Pancreas (tissue), 10 donors: ENCODE measurements at regions not wholly inside any gene's neighbourhood (a gene's known extent, or its start where the extent isn't known, plus 50 kb on each side); places are given as distances from the start of the nearest gene placed in this dataset.
A peak's percentile ranks its signal among the peaks of the same experiment; 100 is the strongest.

Experiments used
- ATAC-seq, 4 donors: fragments of 200-7000 bp; cut with Tn5 transposase; one replicate each; pipeline versions ENCODE4 v1.8.0 to v1.9.1; 2020; ENCODE audit warnings: mild to moderate bottlenecking in 4 of 4, moderate library complexity in 4 of 4
- DNase-seq, 6 donors: peaks; one replicate each; pipeline ENCODE4 v3.0.0-alpha.2; 2020
- FAIRE-seq: peaks from 2 replicates; lab custom pipeline; 2012; peaks lifted over from hg19 to GRCh38; lab: Jason Lieb, UNC
- H3K27ac ChIP-seq, 4 donors: fragments of 200-600 bp; sonication (generic); 1 replicate in 3 of 4; 2 replicates in 1 of 4; pipeline versions ENCODE4 v1.5.0 to v1.8.0; 2020
- H3K27me3 ChIP-seq, 4 donors: fragments of 200-600 bp; one replicate each; pipeline ENCODE4 v1.8.0; 2021
- H3K36me3 ChIP-seq, 3 donors: fragments of 200-600 bp; sonication (generic) in 1 of 3; one replicate each; pipeline versions ENCODE4 v1.5.0 to v1.8.0; 2020 to 2021
- H3K4me1 ChIP-seq, 3 donors: fragments of 200-600 bp; one replicate each; pipeline ENCODE4 v1.8.0; 2021
- H3K4me3 ChIP-seq, 4 donors: fragments of 200-600 bp; sonication (generic) in 2 of 4; one replicate each; pipeline versions ENCODE4 v1.5.0 to v1.8.0; 2020 to 2021
- H3K9me3 ChIP-seq, 4 donors: fragments of 200-600 bp; one replicate each; pipeline ENCODE4 v1.8.0; 2021
- WGBS, 2 donors: extraction: QIAGEN DNeasy Blood & Tissue Kit; methylation state at CpG; one replicate each; pipeline ENCODE4 v1.1.7; 2013; 5-methylcytosine and 5-hydroxymethylcytosine counted together
- intact Hi-C, 3 donors: fragments of 100-400 bp; cut with DNase I; formaldehyde crosslinking; loops; one replicate each; pipeline versions ENCODE4 v1.11.1 to v1.14.2; 2022
- TF ChIP-seq, protein P1 (sequence below), 4 donors: fragments of 200-600 bp; sonication (generic) in 3 of 4; IDR thresholded peaks; one replicate each; pipeline versions ENCODE4 v1.5.0 to v1.8.0; 2021; ENCODE audit warnings: antibody characterized with exemption in 4 of 4
- donor health status: healthy with polysubstance abuse.
- donor health status: DM: no; HTN: no; CAD: no; lungs with moderate emphysema.
- donor health status: DM: no; HTN: no; CAD: no.
- donor health status: control.
- donor health status: control.
- donor health status: Bipolar disorder and iron deficiency.
- donor health status: DM: yes; HTN: yes; CAD: no.
- donor health status: DM: no; HTN: no; CAD: no.
- donor health status: DM: no; HTN: no; CAD: no.
- donor health status: DM: yes; HTN: yes; CAD: no.

DNA sequence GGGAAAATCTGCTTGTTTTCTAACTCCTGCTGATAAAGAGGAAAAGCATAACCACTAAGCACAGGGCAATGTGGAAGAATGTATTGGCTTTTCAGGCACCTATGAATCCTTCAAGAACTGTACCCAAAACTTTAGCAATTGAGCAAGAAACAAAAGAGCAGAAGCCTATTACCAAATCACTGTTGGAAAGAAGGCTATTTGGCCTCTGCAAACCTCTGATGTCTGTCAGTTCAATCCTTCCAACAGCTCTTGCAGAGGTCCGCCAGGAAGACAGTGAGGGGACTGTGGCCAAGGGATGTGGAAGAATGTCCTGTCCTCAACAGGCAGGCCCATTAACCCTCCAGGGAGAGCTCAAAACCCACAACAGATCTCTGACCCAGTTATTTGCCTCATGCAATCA lies 328.6 kb downstream of the ENC1 start:
- Histone ChIP-seq H3K27ac (no peak overlapping the region), H3K4me3 (no peak overlapping the region), H3K4me1 (no peaks in the 10 kb centered on the region), H3K9me3 (no peaks in the 10 kb centered on the region), H3K36me3 (no peaks in the 10 kb centered on the region), H3K27me3 (no peaks in the 10 kb centered on the region)
- ATAC-seq (peak in 1 of 4 donors; percentile 29), DNase-seq (no peak), FAIRE-seq (no peak)
- intact Hi-C loops, result no loop called here
- TF ChIP-seq, protein P1, sequence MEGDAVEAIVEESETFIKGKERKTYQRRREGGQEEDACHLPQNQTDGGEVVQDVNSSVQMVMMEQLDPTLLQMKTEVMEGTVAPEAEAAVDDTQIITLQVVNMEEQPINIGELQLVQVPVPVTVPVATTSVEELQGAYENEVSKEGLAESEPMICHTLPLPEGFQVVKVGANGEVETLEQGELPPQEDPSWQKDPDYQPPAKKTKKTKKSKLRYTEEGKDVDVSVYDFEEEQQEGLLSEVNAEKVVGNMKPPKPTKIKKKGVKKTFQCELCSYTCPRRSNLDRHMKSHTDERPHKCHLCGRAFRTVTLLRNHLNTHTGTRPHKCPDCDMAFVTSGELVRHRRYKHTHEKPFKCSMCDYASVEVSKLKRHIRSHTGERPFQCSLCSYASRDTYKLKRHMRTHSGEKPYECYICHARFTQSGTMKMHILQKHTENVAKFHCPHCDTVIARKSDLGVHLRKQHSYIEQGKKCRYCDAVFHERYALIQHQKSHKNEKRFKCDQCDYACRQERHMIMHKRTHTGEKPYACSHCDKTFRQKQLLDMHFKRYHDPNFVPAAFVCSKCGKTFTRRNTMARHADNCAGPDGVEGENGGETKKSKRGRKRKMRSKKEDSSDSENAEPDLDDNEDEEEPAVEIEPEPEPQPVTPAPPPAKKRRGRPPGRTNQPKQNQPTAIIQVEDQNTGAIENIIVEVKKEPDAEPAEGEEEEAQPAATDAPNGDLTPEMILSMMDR (IDR thresholded peaks at IDR 0.05), result no peak
- WGBS, 2 donors, result 71 to 87% methylated on average over 1 of the region's 1 CpG

DNA sequence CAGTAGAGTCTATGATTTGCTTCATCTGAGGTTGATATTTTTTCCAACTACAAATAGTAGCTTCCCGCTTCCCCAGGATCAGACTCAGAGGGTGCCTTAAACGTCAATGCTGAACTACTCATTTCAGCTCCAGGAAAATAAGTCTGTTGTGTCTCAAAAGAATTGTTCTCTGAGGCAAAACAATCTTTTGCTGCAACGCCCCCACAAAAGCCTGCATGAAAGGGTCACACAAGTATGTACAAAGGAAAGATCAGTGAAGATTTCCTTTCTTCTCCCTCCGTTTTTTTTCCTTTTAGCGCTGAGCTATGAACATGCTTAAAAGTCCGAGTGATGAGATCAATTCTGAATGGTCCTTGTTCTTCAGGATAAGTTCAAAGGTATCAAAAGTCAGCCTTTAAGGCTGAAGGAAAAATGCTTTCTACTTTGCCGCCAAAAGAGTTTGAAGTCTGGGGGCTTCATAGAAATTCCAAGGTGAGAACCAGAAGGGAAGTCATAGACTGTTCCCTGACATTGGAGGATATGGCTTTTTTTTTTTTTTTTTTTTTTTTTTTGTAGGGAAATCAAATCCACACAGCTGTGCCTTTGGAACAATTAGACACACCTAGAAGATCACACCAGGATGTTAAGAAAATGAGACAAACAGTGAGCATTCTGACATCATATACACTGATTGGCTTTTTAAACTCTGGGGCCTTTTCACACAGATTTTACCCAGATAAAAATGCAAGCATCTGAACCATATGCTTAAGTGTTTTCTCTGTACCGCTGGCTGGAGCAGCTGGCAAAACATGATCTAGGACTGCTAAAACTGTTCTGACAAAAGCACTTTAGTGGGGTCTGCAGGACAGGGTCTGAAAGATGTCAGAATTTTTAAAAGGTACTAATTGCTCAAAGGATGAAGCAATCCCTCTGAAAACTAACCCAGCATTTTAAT lies 329.3 kb downstream of the ENC1 start:
- no peaks in the 10 kb centered on the region for H3K4me1 ChIP-seq
- 83 to 87% methylated on average over 8 of the region's 8 CpGs for WGBS, 2 donors
- H3K36me3 ChIP-seq, result no peaks in the 10 kb centered on the region
- no peak for DNase-seq
- no peak for ATAC-seq
- H3K27ac ChIP-seq, result no peak overlapping the region
- intact Hi-C loops, result no loop called here
- no peaks in the 10 kb centered on the region for H3K27me3 ChIP-seq
- H3K4me3 ChIP-seq, result no peak overlapping the region
- TF ChIP-seq, protein P1 (IDR thresholded peaks at IDR 0.05), result no peak
- no peak for FAIRE-seq
- no peaks in the 10 kb centered on the region for H3K9me3 ChIP-seq

DNA sequence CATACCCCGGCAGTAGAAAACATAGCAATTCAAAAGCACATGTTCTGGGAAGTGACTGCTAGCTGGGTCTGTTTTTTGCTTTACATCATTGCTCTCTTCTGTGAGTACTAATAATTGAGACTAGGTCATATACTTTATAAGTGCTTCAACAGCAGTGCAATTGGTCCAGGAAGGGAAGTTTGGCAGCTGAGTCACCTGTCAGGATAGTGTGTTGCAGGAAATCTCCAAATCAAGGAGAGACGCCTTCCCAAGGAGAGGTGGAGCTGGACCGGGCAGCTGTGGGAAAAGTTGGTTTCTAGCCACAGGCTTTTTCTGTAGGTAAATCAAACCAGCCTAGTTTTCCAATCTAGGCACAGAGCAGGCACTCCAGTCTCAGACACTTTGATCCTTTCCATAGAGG lies 330.1 kb downstream of the ENC1 start:
- no peaks in the 10 kb centered on the region for H3K9me3 ChIP-seq
- H3K4me3 ChIP-seq, result no peak overlapping the region
- no peaks in the 10 kb centered on the region for H3K27me3 ChIP-seq
- FAIRE-seq (no peak), DNase-seq (no peak), ATAC-seq (peak in 1 of 4 donors; percentile 51)
- H3K36me3 ChIP-seq, result no peaks in the 10 kb centered on the region
- TF ChIP-seq, protein P1 (IDR thresholded peaks at IDR 0.05), result no peak
- H3K27ac ChIP-seq, result no peak overlapping the region
- intact Hi-C loops, result no loop called here
- WGBS, 2 donors, result 58 to 63% methylated on average over 3 of the region's 3 CpGs
- H3K4me1 ChIP-seq, result no peaks in the 10 kb centered on the region

DNA sequence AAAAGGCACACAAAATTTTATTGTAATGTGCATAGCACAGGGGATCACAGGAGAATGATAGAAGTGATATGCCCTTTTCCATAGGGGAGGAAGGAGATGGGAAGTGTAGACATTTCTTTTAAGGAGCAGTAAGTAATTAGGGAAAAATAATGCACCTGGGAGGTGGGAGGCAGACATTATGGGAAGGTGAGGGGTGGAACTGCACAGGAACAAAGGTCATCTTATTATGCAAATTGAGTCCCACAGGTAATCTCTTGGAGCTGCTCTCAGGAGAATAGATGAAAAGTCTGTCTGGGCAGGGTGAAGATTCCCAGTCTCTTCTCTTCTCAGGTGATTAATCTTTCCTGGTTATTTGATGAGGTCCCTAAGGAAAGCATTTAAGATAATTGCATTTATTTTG lies 331.5 kb downstream of the ENC1 start:
- intact Hi-C loops, result no loop called here
- H3K4me3 ChIP-seq, result no peak overlapping the region
- no peak for DNase-seq
- H3K4me1 ChIP-seq, result no peaks in the 10 kb centered on the region
- H3K27ac ChIP-seq, result no peak overlapping the region
- no peaks in the 10 kb centered on the region for H3K9me3 ChIP-seq
- H3K27me3 ChIP-seq, result no peaks in the 10 kb centered on the region
- TF ChIP-seq, protein P1 (IDR thresholded peaks at IDR 0.05), result no peak
- FAIRE-seq, result no peak
- H3K36me3 ChIP-seq, result no peaks in the 10 kb centered on the region
- ATAC-seq, result no peak

DNA sequence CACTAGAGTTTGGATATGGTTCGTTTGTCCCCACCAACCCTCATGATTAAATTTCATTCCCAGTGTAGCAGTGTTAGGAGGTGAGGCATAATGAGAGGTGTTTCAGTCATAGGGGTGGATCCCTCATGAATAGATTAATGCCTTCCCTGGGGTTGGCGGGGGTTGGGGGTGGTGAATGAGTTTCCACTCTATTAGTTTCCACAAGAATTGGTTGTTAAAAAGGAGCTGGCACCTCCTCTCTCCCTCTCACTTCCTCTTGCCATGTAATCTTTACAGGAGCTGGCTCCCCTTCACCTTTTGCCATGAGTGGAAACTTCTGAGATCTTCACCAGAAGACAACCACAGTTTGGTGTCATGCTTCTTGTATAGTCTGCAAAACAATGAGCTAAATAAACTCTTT lies 333.7 kb downstream of the ENC1 start:
- no peaks in the 10 kb centered on the region for H3K4me1 ChIP-seq
- no peaks in the 10 kb centered on the region for H3K27me3 ChIP-seq
- 76 to 88% methylated on average over 2 of the region's 2 CpGs for WGBS, 2 donors
- ATAC-seq (no peak), FAIRE-seq (no peak), DNase-seq (no peak)
- no peaks in the 10 kb centered on the region for H3K36me3 ChIP-seq
- intact Hi-C loops, result no loop called here
- no peak overlapping the region for H3K4me3 ChIP-seq
- TF ChIP-seq, protein P1 (IDR thresholded peaks at IDR 0.05), result no peak
- no peaks in the 10 kb centered on the region for H3K9me3 ChIP-seq
- H3K27ac ChIP-seq, result no peak overlapping the region
